ENCODE measurements at regions not wholly inside any gene's neighbourhood (a gene's known extent, or its start where the extent isn't known, plus 50 kb on each side); places are given as distances from the start of the nearest gene placed in this dataset.
"Not testable (repeated sequence)": the region's sequence is repeated elsewhere in the genome, so short reads cannot be mapped to it uniquely, and the experiment has no call there.

- DNase-seq (ENCODE audit: low spot score): no peak
Measured at GRCh38 chr10:7108141-7108540, 302.7 kb downstream of the SFMBT2 start.

- DNase-seq (ENCODE audit: low spot score): no peak
Measured at GRCh38 chr10:7107285-7107684, 303.5 kb downstream of the SFMBT2 start.

GRCh38 chr10:7104379-7104778, 306.5 kb downstream of the SFMBT2 start:
- not testable (repeated sequence) for DNase-seq (ENCODE audit: low spot score)

GRCh38 chr10:7102557-7103349, 308.1 kb downstream of the SFMBT2 start:
- DNase-seq (ENCODE audit: low spot score): no peak

- DNase-seq (ENCODE audit: low spot score): no peak
Measured at GRCh38 chr10:7102084-7102483, 308.8 kb downstream of the SFMBT2 start.

- no peak for DNase-seq (ENCODE audit: low spot score)
Measured at GRCh38 chr10:7101451-7101850, 309.4 kb downstream of the SFMBT2 start.

- no peak for DNase-seq (ENCODE audit: low spot score)
Measured at GRCh38 chr10:7100032-7100702, 310.7 kb downstream of the SFMBT2 start.

GRCh38 chr10:7098160-7098762, 312.6 kb downstream of the SFMBT2 start:
- DNase-seq (ENCODE audit: low spot score): no peak

GRCh38 chr10:7094781-7095180, 316.1 kb downstream of the SFMBT2 start:
- DNase-seq (ENCODE audit: low spot score): no peak

GRCh38 chr10:7093368-7093767, 317.5 kb downstream of the SFMBT2 start:
- DNase-seq (ENCODE audit: low spot score): no peak

- DNase-seq (ENCODE audit: low spot score): no peak
Measured at GRCh38 chr10:7092603-7093002, 318.2 kb downstream of the SFMBT2 start.

GRCh38 chr10:7090529-7090928, 320.3 kb downstream of the SFMBT2 start:
- no peak for DNase-seq (ENCODE audit: low spot score)

GRCh38 chr10:7085913-7086589, 324.8 kb downstream of the SFMBT2 start:
- no peak for DNase-seq (ENCODE audit: low spot score)

- no peak for DNase-seq (ENCODE audit: low spot score)
Measured at GRCh38 chr10:7085147-7085912, 325.5 kb downstream of the SFMBT2 start.

GRCh38 chr10:7084280-7085005, 326.4 kb downstream of the SFMBT2 start:
- DNase-seq (ENCODE audit: low spot score): no peak

- no peak for DNase-seq (ENCODE audit: low spot score)
Measured at GRCh38 chr10:7082967-7083366, 327.9 kb downstream of the SFMBT2 start.

- DNase-seq (ENCODE audit: low spot score): no peak
Measured at GRCh38 chr10:7077880-7078279, 333.0 kb downstream of the SFMBT2 start.

- DNase-seq (ENCODE audit: low spot score): no peak
Measured at GRCh38 chr10:7075851-7076250, 335.0 kb downstream of the SFMBT2 start.

- no peak for DNase-seq (ENCODE audit: low spot score)
Measured at GRCh38 chr10:7075110-7075509, 335.7 kb downstream of the SFMBT2 start.

- no peak for DNase-seq (ENCODE audit: low spot score)
Measured at GRCh38 chr10:7071421-7071820, 339.4 kb downstream of the SFMBT2 start.

GRCh38 chr10:7070950-7071349, 339.9 kb downstream of the SFMBT2 start:
- no peak for DNase-seq (ENCODE audit: low spot score)

Measured in GM03348 (cell line).